ENCODE measurements at regions not wholly inside any gene's neighbourhood (a gene's known extent, or its start where the extent isn't known, plus 50 kb on each side); places are given as distances from the start of the nearest gene placed in this dataset.

DNA sequence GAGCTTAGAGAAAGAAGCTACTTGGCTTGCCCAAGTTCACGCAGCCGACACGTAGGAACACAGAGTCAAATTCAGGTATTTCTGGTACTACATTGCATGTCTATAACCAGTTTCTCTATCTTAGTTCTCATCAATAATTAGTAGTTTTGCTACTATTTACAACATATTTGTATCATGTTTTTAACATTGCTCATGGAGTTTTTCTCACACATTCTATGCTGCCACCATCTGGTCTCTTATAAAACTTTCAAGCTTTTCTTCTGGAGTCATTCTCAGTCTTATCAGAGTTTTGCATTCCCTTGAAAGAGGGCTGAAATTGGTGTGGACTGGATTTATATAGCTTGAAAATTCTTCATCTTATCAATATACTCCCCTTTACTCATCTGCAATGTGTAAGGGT lies 118.8 kb upstream of the PALMD start:
- TF ChIP-seq CTCF (IDR thresholded peaks at IDR 0.05): no peak
- no peak for TF ChIP-seq POLR2AphosphoS5 (IDR thresholded peaks at IDR 0.05)

All from suprapubic skin (tissue), 3 donors.